ENCODE measurements at regions not wholly inside any gene's neighbourhood (a gene's known extent, or its start where the extent isn't known, plus 50 kb on each side); places are given as distances from the start of the nearest gene placed in this dataset.

- no peak for TF ChIP-seq MXI1 (conservative IDR thresholded peaks at IDR 0.05; ENCODE audit: poor library complexity, severe bottlenecking)
- no peak for TF ChIP-seq CTCF (IDR thresholded peaks at IDR 0.05; ENCODE audit: poor library complexity, severe bottlenecking)
- no peak for TF ChIP-seq EP300 (conservative IDR thresholded peaks at IDR 0.05; ENCODE audit: poor library complexity, severe bottlenecking)
- no peak for TF ChIP-seq SMC3 (conservative IDR thresholded peaks at IDR 0.05; ENCODE audit: poor library complexity)
- TF ChIP-seq RAD21 (conservative IDR thresholded peaks at IDR 0.05), result no peak
- TF ChIP-seq EZH2 (IDR thresholded peaks at IDR 0.05; ENCODE audit: borderline replicate concordance, insufficient read depth, low read length, poor library complexity, severe bottlenecking), result no peak
Measured at GRCh38 chr1:244326757-244327156, 125.0 kb downstream of the ADSS2 start.
